ENCODE measurements at regions not wholly inside any gene's neighbourhood (a gene's known extent, or its start where the extent isn't known, plus 50 kb on each side); places are given as distances from the start of the nearest gene placed in this dataset.

DNA sequence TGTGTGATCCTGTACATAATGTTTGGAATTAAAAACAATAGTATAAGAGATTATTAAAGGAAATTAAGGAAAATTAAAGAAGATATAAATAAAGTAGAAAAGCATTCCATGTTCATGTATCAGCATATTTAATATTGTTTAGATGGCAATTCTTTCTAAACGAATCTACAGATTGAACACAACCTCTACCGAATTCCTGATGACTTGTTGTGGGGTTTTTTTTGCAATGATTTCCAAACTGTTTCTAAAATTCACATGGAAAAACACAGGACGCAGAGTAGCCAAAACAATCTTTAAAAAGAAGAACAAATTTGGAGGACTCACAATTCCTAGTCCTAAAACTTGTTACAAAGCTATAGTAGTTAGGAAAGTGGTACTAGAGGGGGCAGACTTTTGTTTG is 573.4 kb upstream of the IGFBP3 start:
- no peak for DNase-seq (ENCODE audit: low read depth in 3 of 3)

DNA sequence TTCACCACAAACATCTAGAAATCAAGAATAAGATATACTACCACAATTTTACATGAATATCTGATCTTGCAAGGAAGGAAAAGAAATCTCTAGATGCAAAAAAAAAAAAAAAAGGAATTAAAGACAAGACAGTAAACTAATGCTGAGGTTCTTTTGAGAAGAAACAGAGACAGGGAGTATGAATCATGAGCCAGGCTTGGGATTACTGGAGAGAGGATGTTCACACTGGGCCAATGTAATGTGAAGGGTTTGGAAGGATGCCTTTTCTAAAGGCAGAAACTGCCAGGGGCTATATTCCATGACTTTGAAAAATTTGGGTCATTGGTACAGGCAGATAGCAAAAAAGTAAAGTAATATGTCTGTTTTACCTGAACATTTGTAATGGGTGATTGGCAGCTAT is 573.0 kb upstream of the IGFBP3 start:
- no peak for DNase-seq (ENCODE audit: low read depth in 3 of 3)

DNA sequence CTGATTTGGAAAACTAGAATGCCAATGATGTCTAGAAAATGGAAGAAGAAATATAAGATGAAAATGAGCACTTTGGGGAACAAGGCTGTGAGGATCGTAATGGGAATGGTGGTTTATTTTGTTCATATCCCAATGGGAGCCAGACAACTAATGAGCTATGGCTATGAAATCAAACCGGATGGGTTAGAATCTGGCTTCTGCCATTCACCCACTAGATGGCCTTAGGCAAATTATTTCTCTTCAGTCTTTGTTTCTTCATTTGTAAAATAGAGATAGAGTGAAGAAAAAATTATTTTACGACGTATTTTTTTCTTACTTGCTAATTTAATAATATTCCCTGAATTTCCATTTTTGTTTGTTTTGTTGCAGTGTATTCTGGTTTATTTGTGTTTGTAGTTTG is 572.1 kb upstream of the IGFBP3 start:
- DNase-seq (ENCODE audit: low read depth in 3 of 3): no peak

- no peak for DNase-seq (ENCODE audit: low read depth in 3 of 3)
Measured at GRCh38 chr7:46492466-46492865, 571.4 kb upstream of the IGFBP3 start.

DNA sequence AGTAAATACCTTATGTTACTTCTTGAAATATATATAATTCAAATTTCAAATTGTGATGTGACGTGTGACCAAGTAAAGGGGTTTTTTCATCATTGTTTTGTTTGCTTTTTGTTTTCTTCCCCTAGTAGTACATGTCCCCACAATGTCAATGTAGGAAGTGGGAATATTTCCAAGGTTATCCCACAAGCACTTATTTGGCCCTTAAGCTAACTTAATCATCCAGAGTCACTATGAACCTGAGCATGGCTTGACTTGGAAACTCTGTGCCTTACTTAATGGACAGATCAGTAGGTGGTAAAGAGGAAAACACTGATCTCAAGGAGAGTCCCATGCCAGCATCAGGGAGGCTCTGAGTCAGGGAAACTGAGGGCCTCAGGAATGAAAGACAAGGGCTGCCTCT is 569.3 kb upstream of the IGFBP3 start:
- DNase-seq (ENCODE audit: low read depth in 3 of 3): no peak

- DNase-seq (ENCODE audit: low read depth in 3 of 3): no peak
Measured at GRCh38 chr7:46489106-46489505, 568.0 kb upstream of the IGFBP3 start.

GRCh38 chr7:46488607-46489006 is 567.5 kb upstream of the IGFBP3 start:
- no peak for DNase-seq (ENCODE audit: low read depth in 3 of 3)

GRCh38 chr7:46486256-46487206 is 565.5 kb upstream of the IGFBP3 start:
- no peak for DNase-seq (ENCODE audit: low read depth in 3 of 3)

DNA sequence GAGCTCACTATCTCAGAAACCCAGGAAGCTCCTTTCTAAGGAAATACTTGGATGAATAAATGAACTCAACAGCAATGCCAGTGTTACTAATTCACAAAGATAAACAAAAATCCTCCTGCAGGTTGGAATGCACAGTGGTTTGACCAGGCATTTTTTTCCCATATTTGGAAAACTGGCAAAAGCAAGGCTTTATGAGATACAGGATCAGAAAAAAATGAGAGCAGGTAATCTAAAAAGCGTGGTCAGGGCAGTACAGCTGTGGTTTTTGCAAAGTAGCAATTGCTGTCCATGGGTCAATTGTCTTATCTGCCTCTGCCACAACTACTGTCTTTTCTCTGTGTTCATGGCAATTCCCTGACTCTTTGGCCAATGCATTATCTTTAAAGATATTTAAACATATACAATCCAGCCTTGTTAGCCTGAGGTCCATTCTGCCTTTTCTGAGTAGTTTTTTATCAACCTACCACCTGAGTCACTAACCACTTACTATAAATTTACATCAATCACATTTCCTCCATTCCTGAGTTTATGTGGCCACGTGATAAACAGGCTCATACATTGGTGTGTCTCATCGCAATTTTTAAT is 564.5 kb upstream of the IGFBP3 start:
- no peak for DNase-seq (ENCODE audit: low read depth in 3 of 3)

DNA sequence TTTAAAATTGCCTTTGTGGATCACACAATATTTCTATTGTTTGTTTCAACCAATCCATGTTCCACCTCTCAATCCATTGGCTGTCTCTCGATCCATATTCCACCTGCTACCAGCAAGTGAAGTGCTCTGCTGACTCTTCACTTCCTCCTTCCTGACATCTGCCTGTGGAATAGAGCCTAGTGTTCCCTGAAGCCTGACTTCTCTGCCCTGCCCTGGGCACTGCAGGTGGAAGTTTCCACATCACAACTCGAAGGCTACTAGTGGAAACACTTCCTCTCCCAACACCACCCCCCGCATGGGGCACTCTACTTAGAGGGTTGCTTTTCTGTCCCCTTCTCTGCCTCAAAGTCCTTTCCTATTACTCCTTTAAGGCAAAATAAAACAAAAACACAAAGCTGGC is 563.8 kb upstream of the IGFBP3 start:
- no peak for DNase-seq (ENCODE audit: low read depth in 3 of 3)

DNA sequence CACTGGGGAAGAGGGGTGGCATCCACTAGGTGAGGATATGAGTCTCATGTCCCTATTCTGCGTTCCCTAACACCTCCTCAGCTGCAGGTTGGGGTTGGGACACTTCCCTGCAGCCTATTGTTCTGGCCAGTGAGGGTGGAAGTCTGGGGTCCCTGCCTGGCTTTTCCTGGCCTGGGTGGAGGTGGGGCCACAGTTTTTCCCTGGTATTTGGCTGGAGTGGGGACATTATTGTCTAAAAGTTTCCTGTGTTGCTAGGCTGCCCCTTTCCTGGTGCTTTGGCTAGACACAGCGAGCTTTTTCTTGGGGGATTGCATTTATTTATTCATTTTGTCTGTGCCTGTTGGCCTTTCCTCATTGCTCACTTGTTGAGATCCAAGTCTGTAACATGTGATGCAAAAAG is 559.5 kb upstream of the IGFBP3 start:
- DNase-seq (ENCODE audit: low read depth in 3 of 3): no peak

DNA sequence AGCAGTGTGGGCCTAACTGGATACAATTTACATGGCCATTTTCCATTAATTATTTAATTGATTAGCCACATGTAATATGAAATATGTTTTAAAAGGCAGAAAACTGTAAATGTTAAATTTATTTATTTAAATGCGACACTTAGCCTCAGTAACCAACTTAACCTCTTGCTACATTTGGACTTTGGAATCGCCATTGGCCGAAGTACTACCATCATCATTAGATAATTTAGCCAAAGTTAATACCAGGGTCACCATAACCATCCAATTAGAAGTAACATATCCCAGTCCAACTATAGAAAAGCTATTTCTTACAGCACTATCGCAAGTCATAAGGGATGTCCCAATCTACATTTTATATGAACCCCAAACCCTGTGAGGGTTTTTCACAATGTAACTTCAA is 558.6 kb upstream of the IGFBP3 start:
- DNase-seq (ENCODE audit: low read depth in 3 of 3): no peak

- DNase-seq (ENCODE audit: low read depth in 3 of 3): no peak
Measured at GRCh38 chr7:46478046-46478445, 557.0 kb upstream of the IGFBP3 start.

GRCh38 chr7:46468753-46469356 is 547.8 kb upstream of the IGFBP3 start:
- DNase-seq (ENCODE audit: low read depth in 3 of 3): no peak

DNA sequence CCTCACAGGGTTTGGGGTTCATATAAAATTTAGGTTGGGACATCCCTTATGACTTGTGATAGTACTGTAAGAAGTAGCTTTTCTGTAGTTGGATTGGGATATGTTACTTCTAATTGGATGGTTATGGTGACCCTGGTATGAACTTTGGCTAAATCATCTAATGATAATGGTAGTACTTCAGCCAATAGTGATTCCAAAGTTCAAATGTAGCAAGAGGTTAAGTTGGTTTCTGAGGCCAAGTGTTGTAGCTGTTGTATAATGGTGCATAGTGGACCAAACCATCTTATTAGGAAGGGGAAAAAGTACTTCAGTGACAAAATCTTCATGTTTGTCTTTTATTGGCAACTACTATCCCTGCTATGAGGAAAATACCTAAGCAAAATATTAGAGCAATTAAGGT is 542.1 kb upstream of the IGFBP3 start:
- no peak for DNase-seq (ENCODE audit: low read depth in 3 of 3)

DNA sequence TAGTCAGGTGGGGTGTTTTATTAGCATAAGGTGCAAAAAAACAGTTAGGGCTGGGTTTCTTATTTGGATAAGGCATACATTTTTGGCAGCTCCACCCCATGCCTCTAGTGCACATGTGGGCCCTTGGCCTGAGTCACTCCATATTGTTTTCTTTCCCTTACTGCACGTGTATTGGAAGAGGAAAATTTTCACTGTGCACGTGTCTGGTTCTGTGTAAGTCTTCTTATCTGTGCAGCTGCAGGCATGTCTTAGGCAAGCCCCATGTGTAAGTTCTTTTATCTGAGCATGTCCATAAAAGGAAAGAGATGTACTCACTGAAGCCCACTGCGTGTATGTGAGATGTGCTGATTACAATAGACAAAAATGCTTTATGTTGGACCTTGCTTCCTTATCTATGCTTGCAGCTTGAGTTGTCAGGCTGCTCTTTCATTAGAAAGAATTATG is 540.3 kb upstream of the IGFBP3 start:
- no peak for DNase-seq (ENCODE audit: low read depth in 3 of 3)

DNA sequence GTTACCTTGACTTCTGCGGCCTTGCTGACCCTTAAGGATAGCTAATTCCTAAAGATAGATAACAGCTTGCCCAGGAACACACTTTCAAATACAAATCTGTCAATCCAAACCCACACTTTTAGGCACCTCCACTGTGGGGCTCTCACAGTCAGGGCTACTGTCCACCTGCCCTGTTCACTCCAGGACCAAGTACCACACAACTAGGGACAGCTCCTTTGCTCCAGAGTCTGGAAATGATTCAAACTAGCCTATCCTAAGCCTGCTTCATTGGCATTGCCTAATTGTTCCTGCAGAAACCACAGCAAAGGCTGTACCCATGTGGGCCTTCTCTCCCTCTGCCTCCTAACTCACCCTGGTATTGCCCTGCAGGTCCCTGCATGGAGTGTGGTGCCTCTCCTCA is 538.9 kb upstream of the IGFBP3 start:
- no peak for DNase-seq (ENCODE audit: low read depth in 3 of 3)

DNA sequence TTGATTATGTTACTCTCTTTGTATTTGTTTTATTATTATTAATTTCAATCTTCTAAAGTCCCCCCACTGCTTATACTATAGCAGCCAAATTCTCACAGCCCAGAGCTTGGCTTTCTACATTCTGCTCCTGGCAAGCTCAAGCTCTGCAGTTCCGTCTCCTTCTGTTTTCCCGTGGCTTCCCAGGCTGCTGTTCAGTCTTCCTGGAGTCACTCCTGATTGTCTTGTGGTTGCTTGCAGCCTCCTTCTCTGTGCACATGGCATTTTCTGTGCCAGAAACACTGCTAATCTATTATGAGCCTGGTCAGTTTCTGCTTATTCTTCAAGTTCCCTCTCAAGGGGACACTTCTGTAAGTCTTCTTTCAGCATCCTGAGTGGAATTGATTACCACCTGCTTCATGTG is 533.7 kb upstream of the IGFBP3 start:
- DNase-seq (ENCODE audit: low read depth in 3 of 3): no peak

DNA sequence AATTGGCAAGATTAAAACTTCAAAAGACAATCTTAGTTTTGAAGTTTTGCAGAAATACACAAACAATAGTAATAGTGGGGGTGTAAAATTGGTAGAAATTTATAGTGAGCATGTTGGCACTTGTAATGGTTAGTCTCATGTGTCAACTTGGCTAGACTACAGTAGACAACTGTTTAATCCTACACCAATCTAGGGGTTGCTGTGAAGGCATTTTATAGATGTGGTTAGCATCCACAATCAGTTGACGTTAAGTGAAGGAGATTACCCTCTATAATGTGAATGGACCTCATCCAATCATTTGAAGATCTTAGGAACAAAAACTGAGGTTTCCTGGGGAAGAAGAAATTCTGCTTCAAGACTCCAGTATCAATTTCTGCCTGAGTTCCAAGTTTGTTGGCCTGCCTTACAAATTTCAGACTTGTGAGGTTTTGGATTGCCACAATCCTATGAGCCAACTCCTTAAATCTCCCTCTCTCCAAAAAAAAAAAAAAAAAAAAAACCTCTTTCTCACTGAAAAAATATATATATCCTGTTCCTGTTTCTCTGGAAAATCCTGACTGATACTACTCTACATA is 531.6 kb upstream of the IGFBP3 start:
- no peak for DNase-seq (ENCODE audit: low read depth in 3 of 3)

DNA sequence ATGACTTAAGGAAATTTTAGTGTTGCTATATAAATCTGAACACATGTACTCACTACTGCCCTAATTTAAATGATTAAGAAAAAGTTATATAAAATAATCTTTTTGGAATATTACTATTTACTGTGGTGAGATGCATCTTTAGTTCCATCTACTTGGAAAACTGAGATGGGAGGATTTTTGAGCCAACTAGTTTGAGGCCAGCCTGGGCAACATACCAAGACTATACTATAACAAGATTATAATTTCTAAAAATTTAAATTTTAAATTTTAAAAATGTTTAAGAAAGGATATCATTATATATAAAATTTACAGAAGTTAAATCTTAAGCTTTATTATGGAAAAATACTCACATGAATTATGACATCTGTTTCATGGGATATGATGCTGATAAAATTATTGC is 530.8 kb upstream of the IGFBP3 start:
- DNase-seq (ENCODE audit: low read depth in 3 of 3): no peak

GRCh38 chr7:46450886-46451285 is 529.8 kb upstream of the IGFBP3 start:
- DNase-seq (ENCODE audit: low read depth in 3 of 3): no peak

DNA sequence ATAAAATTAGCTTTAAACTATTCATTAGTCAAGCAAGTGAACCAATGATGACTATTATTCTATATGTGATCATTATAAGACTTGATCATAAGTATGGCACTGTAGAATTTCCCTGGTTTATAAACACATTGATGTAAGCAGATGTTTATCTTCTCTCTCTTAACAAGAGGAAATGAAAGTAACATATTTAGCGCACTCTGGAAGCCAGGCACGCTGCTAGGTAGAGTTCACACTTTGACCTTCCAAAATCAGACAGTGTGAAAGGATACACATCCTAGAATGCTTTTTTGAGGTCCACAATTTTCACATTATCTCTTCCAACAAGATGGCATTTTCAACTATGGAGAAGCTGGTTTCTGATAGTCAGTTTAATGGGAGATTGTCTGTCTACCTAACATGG is 529.4 kb upstream of the IGFBP3 start:
- DNase-seq (ENCODE audit: low read depth in 3 of 3): no peak

DNA sequence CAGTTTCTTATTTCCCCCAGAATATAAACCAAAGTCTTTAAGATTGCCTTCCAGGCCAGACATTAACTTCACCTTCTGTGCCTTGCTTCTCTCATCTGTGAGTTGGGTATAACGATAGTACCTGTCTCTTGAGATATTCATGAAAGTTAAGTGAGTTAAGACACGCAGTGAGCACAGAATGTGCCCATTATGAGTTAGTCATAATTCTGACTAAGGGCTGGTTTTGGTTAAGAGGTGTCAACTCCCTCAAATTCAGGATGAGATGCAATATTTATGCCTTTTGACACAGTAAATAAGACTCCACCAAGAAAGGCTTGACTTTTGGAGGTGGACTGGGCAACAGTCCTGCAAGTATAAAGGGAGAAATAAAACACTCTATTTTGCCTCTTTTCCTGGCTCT is 528.7 kb upstream of the IGFBP3 start:
- DNase-seq (ENCODE audit: low read depth in 3 of 3): no peak
